ENCODE measurements at regions not wholly inside any gene's neighbourhood (a gene's known extent, or its start where the extent isn't known, plus 50 kb on each side); places are given as distances from the start of the nearest gene placed in this dataset.
"Not testable (repeated sequence)": the region's sequence is repeated elsewhere in the genome, so short reads cannot be mapped to it uniquely, and the experiment has no call there.

GRCh38 chr6:137933696-137934095, 66.6 kb downstream of the TNFAIP3 start:
- no peak for DNase-seq (ENCODE audit: low read depth, low spot score)

DNA sequence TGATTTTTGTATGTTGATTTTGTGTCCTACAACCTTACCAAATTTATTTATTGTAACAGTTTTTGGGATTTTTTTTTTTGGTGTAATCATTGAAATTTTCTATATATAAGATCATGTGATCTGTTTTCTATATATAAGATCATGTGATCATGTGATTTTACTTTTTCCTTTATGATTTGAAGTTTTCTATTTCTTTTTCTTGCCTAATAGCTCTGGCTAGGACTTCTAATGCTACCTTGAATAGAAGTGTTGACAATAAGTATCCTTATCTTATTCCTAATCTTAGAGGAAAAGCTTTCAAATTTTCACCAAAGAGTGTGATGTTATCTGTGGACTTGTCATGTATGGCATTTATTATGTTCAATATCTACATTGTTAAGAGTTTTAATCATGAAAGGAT, 69.7 kb downstream of the TNFAIP3 start:
- no peak for DNase-seq (ENCODE audit: low read depth, low spot score)

DNA sequence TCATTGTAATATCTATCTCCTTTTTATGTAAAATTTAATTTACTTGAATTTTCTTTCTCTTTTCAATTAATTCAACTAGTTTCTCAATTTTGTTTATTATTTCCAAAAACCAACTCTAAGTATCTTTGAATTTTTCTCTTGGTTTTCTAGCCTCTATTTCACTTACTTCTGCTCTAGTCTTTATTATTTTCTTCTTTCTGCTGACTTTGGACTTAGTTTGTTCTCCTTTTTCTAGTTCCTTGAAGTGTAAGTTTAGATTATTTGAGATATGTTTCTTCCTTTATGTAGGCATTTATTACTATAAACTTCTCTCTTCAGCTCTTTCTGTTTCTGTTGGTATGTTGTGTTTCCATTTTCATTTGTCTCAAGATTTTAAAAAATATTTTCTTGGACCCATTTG, 70.8 kb downstream of the TNFAIP3 start:
- DNase-seq (ENCODE audit: low read depth, low spot score): no peak

- no peak for DNase-seq (ENCODE audit: low read depth, low spot score)
Measured at GRCh38 chr6:137938770-137939379, 71.8 kb downstream of the TNFAIP3 start.

- DNase-seq (ENCODE audit: low read depth, low spot score): no peak
Measured at GRCh38 chr6:137941995-137942394, 74.9 kb downstream of the TNFAIP3 start.

DNA sequence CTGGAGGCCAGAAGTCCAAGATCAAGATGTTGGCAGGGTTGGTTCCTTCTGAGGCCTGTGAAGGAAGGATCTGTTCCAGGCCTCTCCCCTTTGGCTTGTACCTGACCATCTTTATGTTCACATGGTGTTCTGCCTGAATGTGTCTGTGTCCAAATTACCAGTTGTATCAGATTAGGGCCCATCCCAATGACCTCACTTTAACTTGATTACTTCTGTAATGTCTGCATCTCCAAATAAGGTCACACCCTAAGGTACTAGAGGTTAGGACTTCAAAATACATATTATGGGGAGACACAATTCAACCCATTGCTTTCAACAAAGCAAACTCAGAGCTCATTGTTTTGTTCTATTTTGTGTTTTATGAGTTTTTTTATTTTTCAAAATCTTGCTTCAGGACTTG, 75.7 kb downstream of the TNFAIP3 start:
- DNase-seq (ENCODE audit: low read depth, low spot score): no peak

DNA sequence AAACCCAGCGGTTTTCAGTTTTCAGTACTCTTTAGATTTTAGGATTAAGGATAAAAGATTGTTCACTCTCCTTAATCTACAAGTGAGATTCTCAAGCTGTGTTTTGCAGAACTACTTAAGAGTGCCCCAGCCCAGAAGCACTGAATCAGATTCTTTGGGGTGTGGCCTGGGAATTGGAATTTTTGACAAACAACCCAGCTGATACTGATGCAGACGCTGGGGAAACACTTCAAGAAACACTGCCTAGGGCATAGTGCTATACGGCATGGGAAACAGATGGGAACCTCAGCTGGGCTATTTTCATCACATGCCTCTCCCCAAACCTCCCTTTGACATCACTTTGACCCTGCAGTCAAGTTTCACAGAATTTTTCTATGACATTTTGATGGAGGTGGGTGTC, 77.3 kb downstream of the TNFAIP3 start:
- DNase-seq (ENCODE audit: low read depth, low spot score): not testable (repeated sequence)

- no peak for DNase-seq (ENCODE audit: low read depth, low spot score)
Measured at GRCh38 chr6:137944793-137945498, 77.9 kb downstream of the TNFAIP3 start.

DNA sequence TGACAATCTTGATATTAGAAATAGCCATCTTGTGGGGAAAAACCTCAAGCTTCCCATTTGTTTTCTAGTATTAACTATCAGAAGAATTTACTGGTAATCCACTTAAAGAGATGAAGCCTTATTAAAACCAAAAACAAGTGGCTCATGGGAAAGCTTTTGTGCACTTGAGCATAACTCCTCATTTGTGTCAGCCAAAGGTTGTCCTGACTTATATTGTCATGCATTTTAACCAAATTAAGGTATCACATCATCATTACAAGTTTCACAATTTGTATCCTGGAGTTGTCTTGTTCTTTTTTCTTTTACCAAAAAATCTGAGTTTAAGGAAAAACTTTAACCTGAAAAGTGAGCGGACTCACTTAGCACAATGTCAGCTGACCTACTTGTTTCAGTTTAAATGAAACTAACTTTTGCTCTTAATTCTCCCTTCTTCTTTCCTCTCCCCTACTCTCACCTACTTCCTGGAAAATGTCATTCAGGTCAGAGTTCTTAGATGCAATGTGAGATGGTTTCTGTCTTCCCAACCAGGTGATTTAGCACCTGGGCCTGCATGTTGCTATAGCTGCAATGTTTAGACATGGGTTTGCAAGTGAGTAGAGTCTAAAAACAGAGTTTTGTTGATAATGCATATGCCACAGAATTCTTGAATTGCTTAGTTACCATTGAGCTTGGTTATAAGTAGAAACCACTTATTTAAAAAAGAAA, 82.8 kb downstream of the TNFAIP3 start:
- no peak for DNase-seq (ENCODE audit: low read depth, low spot score)

DNA sequence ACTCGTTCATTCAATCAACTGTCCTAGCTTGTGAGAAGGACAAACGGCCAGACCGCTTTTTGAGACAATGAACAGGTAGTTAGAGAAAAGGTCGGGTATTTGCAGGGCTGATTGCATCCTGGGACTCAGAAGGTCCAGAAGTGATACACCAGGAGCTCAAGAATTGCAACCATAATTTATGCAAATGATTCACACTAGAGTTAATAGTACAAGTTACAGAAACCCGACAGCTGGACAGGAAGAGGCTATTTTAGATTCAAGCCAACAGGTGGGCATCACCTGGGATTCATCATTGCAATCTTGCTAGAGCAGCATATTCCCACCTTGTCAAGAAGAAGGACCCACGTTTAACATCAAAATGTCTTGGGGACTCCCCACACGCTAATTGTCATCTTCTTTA, 83.5 kb downstream of the TNFAIP3 start:
- DNase-seq (ENCODE audit: low read depth, low spot score): no peak

DNA sequence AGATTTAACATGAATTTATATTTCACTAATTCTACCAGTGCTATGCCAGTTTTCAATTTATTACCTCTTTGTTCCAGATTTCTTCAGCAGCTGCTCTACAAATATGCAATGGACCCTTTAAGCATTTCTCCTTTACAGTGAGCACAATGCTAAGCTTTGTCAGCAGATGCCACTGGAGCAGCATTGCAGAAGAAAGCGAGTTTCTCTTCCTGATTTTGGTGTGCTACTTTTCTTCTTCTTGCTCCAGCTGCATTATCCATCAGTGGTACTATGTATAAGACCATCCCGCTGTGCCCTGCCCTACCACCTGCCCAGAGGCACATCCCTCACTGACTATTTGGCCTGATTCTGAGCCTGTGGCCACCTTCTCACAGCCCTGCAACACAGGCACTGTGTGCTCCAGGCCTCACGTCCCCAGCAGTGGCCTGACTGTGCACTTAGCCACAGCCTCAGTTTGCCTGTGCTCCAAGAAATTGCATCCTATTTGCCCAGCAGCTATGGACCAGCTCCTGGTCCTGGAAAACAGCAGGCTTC, 84.1 kb downstream of the TNFAIP3 start:
- DNase-seq (ENCODE audit: low read depth, low spot score): no peak

DNA sequence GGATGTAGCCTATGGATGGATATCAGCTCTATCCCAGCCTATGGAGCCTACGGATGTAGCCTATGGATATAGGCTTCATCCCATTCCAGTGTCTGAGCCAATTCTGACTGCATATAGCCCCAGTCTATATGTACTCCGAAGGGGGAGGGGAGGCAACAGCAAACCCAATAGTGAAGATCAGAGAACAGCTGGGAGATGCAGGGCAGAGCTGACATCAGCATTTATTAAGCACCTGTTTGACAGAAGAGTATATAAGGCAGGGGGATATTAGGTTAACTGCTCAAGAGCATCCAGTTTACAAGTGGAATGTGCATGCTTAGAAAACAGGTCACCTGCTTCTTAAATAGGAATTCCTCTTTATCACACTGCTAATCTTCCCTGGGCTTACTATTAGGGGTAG, 85.2 kb downstream of the TNFAIP3 start:
- no peak for DNase-seq (ENCODE audit: low read depth, low spot score)

DNA sequence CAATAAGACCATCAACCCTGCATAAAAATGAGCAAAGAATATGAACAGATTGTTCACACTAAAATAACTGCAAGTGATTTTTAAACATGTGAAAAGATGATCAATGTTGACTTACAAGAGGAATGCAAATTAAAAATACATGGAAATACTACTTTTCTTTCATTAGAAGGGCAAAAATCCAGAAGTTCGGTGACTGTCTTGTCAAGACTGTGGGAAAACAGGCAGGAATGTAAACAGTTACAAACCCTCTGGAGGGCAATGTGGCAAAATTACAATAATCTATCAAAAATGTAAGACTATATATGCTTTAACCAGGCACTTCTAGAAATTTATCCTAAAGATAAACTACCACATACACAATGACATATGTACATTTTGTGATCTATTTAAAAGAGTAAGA, 86.7 kb downstream of the TNFAIP3 start:
- DNase-seq (ENCODE audit: low read depth, low spot score): no peak

- no peak for DNase-seq (ENCODE audit: low read depth, low spot score)
Measured at GRCh38 chr6:137954253-137954652, 87.2 kb downstream of the TNFAIP3 start.

- no peak for DNase-seq (ENCODE audit: low read depth, low spot score)
Measured at GRCh38 chr6:137956098-137956488, 89.0 kb downstream of the TNFAIP3 start.

DNA sequence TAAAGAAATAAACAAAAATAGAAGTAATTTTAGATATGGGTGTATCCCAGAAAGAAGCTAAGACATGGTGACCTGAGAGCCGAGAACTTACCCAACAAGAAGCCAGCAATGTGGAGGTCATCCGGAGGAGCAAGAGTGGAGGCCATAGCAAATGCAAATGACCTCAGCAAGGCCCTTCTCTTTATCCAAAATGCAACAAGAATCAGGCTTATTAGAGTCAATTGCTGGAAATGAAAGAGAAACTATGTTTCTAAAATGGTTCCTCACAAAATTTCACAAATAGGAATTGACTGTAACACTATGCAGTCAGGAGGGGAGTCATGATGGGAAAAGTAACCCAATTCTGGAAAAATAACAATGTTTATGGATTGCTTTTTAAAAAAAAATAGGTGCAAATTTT, 90.4 kb downstream of the TNFAIP3 start:
- no peak for DNase-seq (ENCODE audit: low read depth, low spot score)

- no peak for DNase-seq (ENCODE audit: low read depth, low spot score)
Measured at GRCh38 chr6:137958811-137959565, 91.9 kb downstream of the TNFAIP3 start.

- no peak for DNase-seq (ENCODE audit: low read depth, low spot score)
Measured at GRCh38 chr6:137962725-137963124, 95.7 kb downstream of the TNFAIP3 start.

DNA sequence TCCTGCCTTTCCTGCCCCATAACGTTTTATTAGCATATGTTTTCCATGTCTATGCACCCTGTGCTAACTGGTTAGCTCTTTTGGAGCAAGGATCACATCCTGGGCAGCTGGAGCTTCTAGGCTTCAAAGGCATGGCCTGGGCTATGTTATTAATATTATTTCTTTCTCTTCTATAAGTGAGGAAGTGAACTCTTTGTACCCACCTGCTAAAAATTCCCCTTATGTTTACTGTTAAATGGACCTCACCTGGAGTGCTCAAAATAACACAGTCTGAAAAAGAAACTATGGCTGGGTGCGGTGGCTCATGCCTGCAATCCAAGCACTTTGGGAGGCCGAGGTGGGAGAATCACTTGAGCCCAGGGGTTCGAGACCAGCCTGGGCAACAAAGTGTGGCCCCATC, 97.8 kb downstream of the TNFAIP3 start:
- DNase-seq (ENCODE audit: low read depth, low spot score): no peak

DNA sequence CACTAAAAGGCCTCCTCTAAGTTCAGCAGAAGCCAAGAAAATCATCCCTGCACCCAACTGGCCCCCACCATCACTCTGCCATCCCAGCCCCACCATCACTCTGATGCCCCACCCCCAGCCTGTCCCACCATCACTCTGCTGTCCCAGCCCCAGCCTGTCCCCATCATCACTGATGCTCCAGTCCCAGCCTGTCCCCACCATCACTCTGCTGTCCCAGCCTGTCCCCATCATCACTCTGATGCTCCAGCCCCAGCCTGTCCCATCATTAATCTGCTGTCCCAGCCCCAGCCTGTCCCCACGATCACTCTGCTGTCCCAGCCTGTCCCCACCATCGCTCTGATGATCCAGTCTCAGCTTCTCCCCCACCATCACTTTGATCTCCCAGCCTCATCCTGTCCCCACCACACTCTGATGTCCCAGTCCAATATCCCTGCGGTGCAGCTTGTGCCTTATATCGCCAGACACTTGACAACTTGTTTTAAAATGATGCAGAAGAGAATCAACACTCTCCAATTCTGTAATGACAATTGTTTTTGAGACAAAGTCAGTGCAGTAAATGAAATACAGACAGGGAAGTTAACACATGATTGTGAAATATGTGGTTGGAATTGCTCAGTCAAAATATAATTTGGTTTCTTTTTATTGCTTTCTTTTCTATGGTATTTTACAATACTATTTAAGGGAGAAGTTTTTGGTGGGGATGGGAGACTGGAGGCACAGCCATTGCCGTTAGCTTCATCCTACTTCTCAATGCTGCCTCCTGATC, 100.8 kb downstream of the TNFAIP3 start:
- no peak for DNase-seq (ENCODE audit: low read depth, low spot score)

GRCh38 chr6:137968455-137968804, 101.4 kb downstream of the TNFAIP3 start:
- DNase-seq (ENCODE audit: low read depth, low spot score): no peak

Data from activated CD4-positive, CD25-positive, alpha-beta regulatory T cell treated with anti-CD3 and anti-CD28 coated beads, Interleukin-2, amount 50 U/mL, for 16 hours (primary cell).